Epidermal melanocyte (primary cell): ENCODE measurements at regions not wholly inside any gene's neighbourhood (a gene's known extent, or its start where the extent isn't known, plus 50 kb on each side); places are given as distances from the start of the nearest gene placed in this dataset.

Experiments
- DNase-seq: peaks from one replicate; pipeline ENCODE4 v3.0.0; 2011; ENCODE audit warnings: low spot score; ENCODE audit not compliant: insufficient read length

DNA sequence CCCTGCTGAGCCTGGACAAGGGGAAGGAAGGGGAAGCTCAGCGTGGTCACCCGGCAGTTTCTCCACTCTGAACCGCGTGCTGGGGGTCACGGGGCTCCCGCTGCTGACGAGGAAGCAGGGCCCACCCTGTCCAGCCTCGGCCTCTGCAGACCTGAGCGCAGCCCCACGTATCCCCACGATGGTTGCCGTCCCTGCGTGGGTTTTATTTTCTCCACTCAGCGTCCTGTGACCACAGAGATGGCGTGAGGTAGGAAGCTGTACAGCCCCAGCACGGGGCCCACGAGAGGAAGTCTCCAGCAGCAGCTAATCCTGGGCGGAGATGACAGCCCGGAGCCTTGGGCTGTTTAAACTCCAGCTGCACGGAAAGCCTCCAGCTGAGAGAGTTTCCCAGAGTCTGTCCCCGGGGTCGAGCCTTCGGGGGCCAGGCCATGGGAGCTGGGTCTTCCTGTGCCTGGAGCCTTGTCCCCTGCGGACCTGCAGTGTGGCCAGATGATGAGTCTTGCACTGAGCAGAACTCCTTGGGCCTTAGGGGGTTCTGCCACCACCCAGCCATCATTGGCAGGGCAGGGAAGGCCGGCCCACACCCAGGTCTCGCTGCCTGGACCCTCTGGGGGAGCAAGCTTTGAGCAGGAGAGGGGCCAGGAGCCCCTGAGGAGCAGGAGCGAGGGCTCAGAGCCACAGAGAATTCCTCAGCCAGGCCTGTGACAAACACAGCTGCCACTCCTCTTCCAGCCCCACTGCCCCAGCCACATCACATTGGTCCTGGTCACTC lies 72.8 kb upstream of the FAM20C start:
- no peak for DNase-seq

GRCh38 chr7:120164-120991 lies 72.0 kb upstream of the FAM20C start:
- no peak for DNase-seq

DNA sequence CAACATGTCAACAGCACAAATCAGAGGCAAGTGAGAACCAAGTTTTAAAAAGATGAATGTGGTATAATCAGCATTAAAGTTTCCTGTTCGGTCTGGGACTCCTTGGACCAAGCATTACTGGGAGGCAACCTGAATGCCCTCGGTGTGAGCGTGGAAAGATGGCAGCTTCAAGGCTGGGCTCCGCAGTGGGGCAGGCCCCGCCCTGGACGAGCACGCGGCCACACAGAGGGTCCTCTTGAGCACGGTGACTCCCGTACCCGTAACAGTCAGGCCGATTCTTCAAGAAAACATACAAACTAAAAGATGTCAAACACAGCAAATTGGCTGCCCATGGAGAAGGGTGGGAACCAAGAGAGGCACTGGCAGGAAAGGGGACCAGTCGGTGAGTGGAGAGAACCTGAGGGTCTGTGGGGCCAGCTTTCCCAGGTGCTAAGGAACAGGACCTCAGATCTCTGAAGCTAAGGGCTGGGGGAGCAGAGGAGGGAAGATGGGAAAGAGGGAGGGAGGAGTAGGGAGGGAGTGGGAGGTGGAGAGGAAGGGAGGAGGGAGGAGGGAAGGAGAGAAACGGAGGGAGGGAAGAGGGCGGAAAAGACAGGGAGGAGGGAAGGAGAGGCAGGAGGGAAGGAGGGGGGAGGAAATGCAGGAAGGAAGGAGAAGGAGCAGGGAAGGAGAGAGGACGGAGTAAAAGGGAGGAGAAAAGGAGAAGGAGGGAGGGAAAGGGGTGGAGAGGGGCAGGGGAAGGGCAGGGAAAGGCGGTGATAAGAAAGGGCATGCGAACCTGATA lies 71.2 kb upstream of the FAM20C start:
- no peak for DNase-seq

GRCh38 chr7:123237-123636 lies 69.1 kb upstream of the FAM20C start:
- no peak for DNase-seq

DNA sequence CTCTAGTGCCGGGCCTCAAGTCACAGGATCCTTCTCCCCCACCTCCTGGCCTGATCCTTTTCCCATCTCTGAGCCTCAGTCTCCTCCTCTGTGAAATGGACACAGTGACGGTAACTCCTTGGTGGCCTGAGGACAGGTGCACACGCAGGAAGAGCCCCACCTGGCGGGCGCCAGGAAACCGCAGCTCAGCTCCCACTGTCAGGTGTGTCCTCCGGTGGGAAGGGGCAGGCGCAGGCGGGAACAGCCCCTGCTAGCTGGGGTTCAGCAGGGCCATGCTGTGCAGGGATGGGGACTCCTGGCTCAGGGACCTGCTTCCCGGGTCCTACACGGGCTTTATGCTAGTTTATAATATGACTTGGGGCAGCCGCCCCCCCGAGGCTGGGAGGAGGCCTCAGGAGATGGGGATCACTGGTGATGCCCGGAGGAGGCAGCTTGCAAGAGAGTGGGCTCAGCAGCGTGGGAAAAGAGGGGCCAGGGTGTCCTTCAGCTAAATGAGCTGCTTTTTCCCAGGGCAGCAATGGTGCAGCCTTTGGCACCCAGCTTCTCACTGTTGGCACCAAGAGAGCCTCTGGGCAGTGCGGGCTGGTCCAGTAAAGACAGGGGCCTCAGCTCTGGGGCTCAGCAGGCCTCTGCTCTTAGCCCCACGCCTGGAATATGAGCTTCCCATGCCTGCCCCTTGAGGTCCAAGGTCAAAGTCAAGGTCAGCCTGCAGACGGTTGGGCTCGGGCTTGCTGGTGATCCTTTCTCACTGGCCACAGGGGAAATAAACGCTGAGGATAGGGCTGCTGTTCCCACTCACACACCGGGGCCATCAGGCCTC lies 68.0 kb upstream of the FAM20C start:
- DNase-seq: no peak

DNA sequence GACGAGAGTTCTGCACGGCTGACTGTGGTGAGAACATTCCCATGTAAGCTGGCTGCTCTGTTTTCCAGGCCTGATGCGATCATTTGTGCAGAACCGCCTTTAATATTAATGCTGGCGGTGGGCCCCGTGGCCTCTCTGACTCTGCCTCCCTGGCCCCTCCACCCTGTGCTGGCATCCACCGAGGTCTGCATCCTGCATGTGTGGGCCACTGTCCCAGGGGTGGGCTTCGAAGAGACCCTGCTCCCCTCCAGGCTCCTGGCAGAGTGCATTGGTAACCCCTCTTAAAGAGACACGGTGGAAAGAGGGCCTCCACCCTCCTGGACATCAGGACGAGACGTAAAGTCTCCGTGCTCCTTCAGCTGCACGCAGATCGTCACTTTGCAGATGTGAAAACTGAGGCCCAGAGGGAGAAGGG lies 67.3 kb upstream of the FAM20C start:
- DNase-seq: no peak

DNA sequence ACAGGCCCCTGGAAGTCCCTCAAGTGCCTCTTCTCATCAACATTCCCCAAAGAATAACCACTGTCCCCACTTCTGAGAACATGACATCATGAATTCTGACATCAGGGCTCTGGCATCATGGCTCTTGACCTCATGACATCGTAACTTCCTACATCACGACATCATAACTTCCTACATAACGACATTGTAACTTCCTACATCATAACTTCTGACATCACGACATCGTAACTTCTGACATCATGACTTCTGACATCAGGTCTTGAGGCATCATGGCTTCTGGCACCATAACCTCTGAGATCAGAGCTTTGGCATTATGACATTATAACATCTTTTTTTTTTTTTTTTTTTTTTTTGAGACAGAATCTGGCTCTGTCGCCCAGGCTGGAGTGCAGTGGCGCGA lies 66.7 kb upstream of the FAM20C start:
- DNase-seq: no peak

GRCh38 chr7:126368-126767 lies 66.0 kb upstream of the FAM20C start:
- DNase-seq: no peak

DNA sequence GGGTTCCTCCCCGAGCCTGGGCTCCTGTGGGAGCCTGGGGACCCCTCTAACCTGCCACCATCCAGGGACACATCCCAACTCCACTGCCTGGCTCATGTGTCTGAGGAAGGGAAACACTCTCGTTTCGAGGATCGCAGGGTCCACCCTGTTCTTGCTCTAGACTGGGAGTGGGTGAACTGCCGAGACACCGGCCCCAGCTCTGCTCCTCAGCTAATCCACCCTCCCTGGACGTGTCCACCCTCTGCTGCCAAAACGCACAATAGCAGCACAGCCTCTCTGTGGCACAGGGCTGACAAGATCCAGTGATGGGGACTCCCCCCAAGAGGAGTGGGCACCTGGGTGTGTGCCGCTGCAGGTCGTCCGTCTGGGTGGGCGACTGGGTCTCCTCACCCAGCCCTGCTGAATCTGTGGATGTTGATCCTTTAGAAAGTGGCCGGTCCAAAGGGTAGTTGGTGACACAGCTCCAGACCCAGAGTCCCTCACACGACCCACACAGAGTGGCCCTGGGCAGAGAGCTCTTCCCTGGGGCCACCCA lies 65.2 kb upstream of the FAM20C start:
- no peak for DNase-seq

DNA sequence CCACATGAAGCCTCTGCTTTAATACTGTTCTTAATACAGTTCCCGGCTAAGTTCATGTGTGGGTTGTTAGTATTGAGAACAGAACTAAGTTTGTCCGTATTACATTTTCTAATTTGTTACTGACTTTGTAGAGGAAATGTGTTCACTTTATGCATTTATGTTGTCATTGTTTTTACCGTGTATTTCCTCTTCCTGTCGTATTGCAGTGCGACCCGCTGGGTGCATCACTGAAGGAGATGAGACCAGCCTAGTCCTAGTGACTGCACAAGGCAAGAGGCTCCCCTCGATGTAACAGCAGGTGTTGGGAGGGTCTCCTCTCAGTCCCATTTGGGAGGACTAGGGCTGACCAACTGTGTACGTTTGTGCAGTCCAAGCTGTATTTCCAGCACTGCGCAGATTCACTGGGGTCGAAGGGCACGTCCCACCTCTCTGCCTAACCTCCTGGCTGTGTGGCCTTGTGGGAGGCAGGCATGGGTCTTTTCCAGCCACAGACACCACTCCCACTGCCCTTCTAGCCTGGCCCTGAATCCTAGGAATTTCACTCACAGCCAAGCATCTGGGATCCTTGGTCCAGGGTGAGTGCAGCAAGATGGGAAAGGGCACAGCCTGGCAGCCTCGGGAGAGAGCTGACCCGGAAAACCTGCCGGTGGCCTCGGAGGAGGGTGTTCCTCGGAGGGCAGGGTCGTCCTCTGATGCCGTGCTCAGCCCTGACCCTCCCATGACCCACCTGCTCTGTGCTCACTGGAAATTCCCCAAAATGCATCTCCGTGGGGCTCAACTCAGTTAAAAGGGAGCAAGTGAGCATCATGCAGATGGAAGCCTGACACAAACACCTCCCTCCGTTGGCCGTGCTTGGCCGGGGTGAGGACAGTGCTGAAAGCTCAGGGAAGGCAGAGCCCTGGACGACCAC lies 63.9 kb upstream of the FAM20C start:
- DNase-seq: no peak

GRCh38 chr7:129366-130221 lies 62.8 kb upstream of the FAM20C start:
- DNase-seq: no peak

- no peak for DNase-seq
Observed at GRCh38 chr7:130222-130572, 62.2 kb upstream of the FAM20C start.

- DNase-seq: no peak
Observed at GRCh38 chr7:130875-131780, 61.2 kb upstream of the FAM20C start.

DNA sequence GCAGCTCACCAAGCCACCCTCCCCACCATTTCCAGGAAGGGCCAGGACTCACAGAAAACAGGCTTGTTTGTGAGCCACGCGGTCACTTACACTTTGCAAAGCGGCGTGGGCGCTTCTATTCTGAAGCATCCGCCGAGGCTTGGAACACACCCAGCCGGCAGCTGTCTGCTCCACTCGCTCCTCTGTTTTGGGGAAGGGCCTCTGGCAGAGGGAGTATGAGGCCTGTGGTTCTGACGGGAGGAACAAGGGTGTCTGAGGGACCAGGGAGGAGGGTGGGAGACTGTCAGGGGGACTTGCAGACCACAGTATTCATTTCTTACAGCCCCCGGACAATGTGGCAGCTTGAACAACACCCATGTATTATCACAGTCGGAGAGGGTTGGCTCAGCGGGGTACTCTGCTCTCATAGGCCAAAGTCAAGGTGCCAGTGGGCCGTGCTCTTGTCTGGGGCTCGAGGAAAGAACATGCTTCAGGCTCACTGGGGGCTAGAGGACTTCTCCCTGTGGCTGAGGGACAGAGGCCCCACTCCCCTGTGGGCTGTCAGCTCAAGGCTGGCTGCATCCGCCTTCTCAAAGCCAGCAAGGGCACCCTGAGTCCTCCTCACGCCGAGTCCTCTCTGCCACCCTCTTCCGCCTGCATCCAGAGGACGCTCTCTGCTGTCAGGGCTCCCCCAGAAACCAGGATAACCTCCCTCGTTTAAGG lies 60.4 kb upstream of the FAM20C start:
- DNase-seq: no peak

GRCh38 chr7:132899-133298 lies 59.5 kb upstream of the FAM20C start:
- no peak for DNase-seq

- no peak for DNase-seq
Observed at GRCh38 chr7:133470-133869, 58.9 kb upstream of the FAM20C start.

- DNase-seq: no peak
Observed at GRCh38 chr7:134029-134428, 58.3 kb upstream of the FAM20C start.
